ENCODE measurements at regions not wholly inside any gene's neighbourhood (a gene's known extent, or its start where the extent isn't known, plus 50 kb on each side); places are given as distances from the start of the nearest gene placed in this dataset.

- TF ChIP-seq CTCF (IDR thresholded peaks at IDR 0.05) (no peak), POLR2A (IDR thresholded peaks at IDR 0.05) (no peak), EP300 (IDR thresholded peaks at IDR 0.05) (no peak)
These were observed 107.7 kb upstream of the PLSCR5 start for GRCh38 chr3:146712806-146713205.

Measured in suprapubic skin (tissue), 3 donors.